ENCODE measurements at regions not wholly inside any gene's neighbourhood (a gene's known extent, or its start where the extent isn't known, plus 50 kb on each side); places are given as distances from the start of the nearest gene placed in this dataset.

DNA sequence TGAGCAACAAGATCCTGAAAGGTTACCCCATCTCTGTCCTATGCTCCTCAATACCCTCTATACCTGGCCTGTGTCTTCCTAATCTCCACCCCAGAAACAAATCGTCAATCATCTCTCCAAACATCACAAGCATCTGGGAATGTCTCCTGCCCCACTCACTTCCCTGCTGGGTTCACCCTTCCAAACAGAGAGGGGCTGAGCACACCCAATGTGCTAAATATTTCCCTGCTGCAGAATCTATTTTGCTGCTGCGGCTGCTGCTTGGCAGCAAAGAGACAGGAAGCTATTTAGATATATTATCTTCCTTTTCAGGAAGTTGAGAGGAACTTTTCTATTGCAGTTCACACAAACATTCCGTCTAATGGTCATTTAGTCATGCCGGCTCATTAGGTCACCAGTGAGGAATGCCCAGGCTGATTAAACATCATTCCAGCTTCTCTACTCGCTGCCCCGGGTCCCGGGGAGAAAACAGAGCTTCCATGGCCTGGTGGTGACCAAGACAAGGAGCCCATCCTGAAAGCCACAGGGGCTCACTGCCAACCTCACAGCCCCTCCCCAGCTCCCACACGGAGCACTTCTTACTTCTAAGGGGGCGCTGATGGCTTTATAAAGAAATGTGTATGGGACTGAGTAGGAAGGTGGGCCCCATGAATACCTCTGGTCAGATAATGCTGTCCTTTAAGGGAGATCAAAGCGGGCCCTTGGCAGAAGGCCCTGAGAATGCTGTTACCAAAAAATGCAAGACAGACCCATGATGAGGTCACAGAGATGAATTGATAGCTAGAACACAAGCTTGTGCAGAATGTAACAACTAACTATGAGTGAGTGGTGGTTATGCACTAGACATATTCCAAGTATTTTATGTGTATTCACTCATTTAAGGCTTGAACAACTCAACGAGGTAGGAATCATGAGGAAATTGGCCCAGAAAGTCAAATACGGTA is 218.3 kb downstream of the SOX9 start:
- Histone ChIP-seq H3K27ac (ENCODE audit: low read length) (no peak overlapping the region), H3K4me1 (ENCODE audit: low read length) (no peaks in the 10 kb centered on the region), H2AFZ (ENCODE audit: low read length) (no peak overlapping the region), H3F3A (ENCODE audit: insufficient read depth, low read length) (no peaks in the 10 kb centered on the region), H3K4me2 (ENCODE audit: low read depth, low read length) (no peak overlapping the region), H3K9ac (ENCODE audit: low read length) (no peak overlapping the region), H3K36me3 (replicated peaks; ENCODE audit: insufficient read depth, low read length) (no peaks in the 10 kb centered on the region), H3K27me3 (replicated peaks; ENCODE audit: insufficient read depth, low read length) (no peaks in the 10 kb centered on the region), H3K4me3 (ENCODE audit: low read length) (no peak overlapping the region), H3K9me2 (replicated peaks; ENCODE audit: insufficient read depth, low read length) (no peaks in the 10 kb centered on the region), H4K20me1 (ENCODE audit: insufficient read depth, low read length) (no peaks in the 10 kb centered on the region), H3K9me3 (replicated peaks; ENCODE audit: insufficient read depth, low read length) (no peaks in the 10 kb centered on the region), H3K79me2 (ENCODE audit: low read length) (no peaks in the 10 kb centered on the region)
- no peak for TF ChIP-seq EZH2phosphoT487 (IDR thresholded peaks at IDR 0.05; ENCODE audit: low read length)
- TF ChIP-seq EZH2 (optimal IDR thresholded peaks at IDR 0.05; ENCODE audit: low read depth, low read length), result no peak
- TF ChIP-seq, protein P1, sequence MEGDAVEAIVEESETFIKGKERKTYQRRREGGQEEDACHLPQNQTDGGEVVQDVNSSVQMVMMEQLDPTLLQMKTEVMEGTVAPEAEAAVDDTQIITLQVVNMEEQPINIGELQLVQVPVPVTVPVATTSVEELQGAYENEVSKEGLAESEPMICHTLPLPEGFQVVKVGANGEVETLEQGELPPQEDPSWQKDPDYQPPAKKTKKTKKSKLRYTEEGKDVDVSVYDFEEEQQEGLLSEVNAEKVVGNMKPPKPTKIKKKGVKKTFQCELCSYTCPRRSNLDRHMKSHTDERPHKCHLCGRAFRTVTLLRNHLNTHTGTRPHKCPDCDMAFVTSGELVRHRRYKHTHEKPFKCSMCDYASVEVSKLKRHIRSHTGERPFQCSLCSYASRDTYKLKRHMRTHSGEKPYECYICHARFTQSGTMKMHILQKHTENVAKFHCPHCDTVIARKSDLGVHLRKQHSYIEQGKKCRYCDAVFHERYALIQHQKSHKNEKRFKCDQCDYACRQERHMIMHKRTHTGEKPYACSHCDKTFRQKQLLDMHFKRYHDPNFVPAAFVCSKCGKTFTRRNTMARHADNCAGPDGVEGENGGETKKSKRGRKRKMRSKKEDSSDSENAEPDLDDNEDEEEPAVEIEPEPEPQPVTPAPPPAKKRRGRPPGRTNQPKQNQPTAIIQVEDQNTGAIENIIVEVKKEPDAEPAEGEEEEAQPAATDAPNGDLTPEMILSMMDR (IDR thresholded peaks at IDR 0.05; ENCODE audit: low read length), result no peak
- DNase-seq, result no peak

DNA sequence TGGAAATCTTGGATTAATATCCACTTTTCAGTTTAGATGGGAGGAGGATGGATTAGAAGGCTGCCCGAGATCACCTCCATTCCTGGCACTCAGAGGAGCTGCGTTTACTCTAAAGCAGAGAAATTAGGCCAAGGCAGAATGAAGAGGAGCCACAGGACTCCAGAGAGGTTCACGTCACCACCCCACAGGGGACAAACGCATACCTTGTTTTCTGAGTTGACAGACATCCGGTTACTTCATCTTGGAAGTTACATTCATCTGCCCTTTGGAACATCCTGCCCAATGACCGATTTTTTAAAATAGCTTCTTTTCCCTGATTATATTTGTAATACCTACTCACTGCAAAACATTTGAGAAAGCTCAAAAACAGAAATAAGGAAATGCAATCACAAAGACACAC is 220.0 kb downstream of the SOX9 start:
- DNase-seq, result no peak
- no peak overlapping the region for H3K27ac ChIP-seq (ENCODE audit: low read length)
- no peaks in the 10 kb centered on the region for H3K9me3 ChIP-seq (replicated peaks; ENCODE audit: insufficient read depth, low read length)
- no peaks in the 10 kb centered on the region for H3K4me1 ChIP-seq (ENCODE audit: low read length)
- H3K36me3 ChIP-seq (replicated peaks; ENCODE audit: insufficient read depth, low read length), result no peaks in the 10 kb centered on the region
- no peaks in the 10 kb centered on the region for H3F3A ChIP-seq (ENCODE audit: insufficient read depth, low read length)
- no peak overlapping the region for H3K4me2 ChIP-seq (ENCODE audit: low read depth, low read length)
- TF ChIP-seq EZH2phosphoT487 (IDR thresholded peaks at IDR 0.05; ENCODE audit: low read length), result no peak
- TF ChIP-seq, protein P1 (IDR thresholded peaks at IDR 0.05; ENCODE audit: low read length), result no peak
- TF ChIP-seq EZH2 (optimal IDR thresholded peaks at IDR 0.05; ENCODE audit: low read depth, low read length), result no peak
- no peaks in the 10 kb centered on the region for H3K9me2 ChIP-seq (replicated peaks; ENCODE audit: insufficient read depth, low read length)
- no peaks in the 10 kb centered on the region for H3K27me3 ChIP-seq (replicated peaks; ENCODE audit: insufficient read depth, low read length)
- no peak overlapping the region for H2AFZ ChIP-seq (ENCODE audit: low read length)
- H3K79me2 ChIP-seq (ENCODE audit: low read length), result no peaks in the 10 kb centered on the region
- no peak overlapping the region for H3K4me3 ChIP-seq (ENCODE audit: low read length)
- H3K9ac ChIP-seq (ENCODE audit: low read length), result no peak overlapping the region
- H4K20me1 ChIP-seq (ENCODE audit: insufficient read depth, low read length), result no peaks in the 10 kb centered on the region

DNA sequence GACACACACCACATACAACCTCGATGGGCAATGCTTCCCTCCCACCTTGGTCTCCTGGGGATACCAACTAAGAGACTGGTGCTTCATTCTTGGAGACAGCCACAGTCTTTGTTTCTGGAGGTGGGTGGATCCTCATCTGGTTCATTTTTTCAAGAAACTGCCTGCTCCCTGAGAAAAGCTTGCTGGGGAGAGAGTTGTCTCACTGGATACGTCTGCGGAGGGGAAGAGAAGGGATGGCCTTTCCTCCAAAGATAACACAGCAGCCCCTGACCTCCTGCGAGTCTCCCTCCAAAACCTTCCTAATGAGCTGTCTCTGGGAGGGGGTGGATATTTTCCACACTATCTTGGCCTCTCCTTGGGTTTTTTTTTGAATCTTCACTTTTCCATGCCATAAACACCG is 221.2 kb downstream of the SOX9 start:
- TF ChIP-seq, protein P1 (IDR thresholded peaks at IDR 0.05; ENCODE audit: low read length), result no peak
- TF ChIP-seq EZH2 (optimal IDR thresholded peaks at IDR 0.05; ENCODE audit: low read depth, low read length), result no peak
- TF ChIP-seq EZH2phosphoT487 (IDR thresholded peaks at IDR 0.05; ENCODE audit: low read length), result no peak
- H3K9me2 ChIP-seq (replicated peaks; ENCODE audit: insufficient read depth, low read length), result no peaks in the 10 kb centered on the region
- DNase-seq, result no peak
- no peaks in the 10 kb centered on the region for H3F3A ChIP-seq (ENCODE audit: insufficient read depth, low read length)
- no peaks in the 10 kb centered on the region for H3K27me3 ChIP-seq (replicated peaks; ENCODE audit: insufficient read depth, low read length)
- no peak overlapping the region for H3K4me2 ChIP-seq (ENCODE audit: low read depth, low read length)
- H3K9ac ChIP-seq (ENCODE audit: low read length), result no peak overlapping the region
- H4K20me1 ChIP-seq (ENCODE audit: insufficient read depth, low read length), result no peaks in the 10 kb centered on the region
- no peaks in the 10 kb centered on the region for H3K9me3 ChIP-seq (replicated peaks; ENCODE audit: insufficient read depth, low read length)
- no peak overlapping the region for H3K4me3 ChIP-seq (ENCODE audit: low read length)
- H3K27ac ChIP-seq (ENCODE audit: low read length), result no peak overlapping the region
- no peaks in the 10 kb centered on the region for H3K4me1 ChIP-seq (ENCODE audit: low read length)
- no peak overlapping the region for H2AFZ ChIP-seq (ENCODE audit: low read length)
- H3K79me2 ChIP-seq (ENCODE audit: low read length), result no peaks in the 10 kb centered on the region
- H3K36me3 ChIP-seq (replicated peaks; ENCODE audit: insufficient read depth, low read length), result no peaks in the 10 kb centered on the region
